Breast epithelium (tissue), 3 donors: ENCODE measurements at regions not wholly inside any gene's neighbourhood (a gene's known extent, or its start where the extent isn't known, plus 50 kb on each side); places are given as distances from the start of the nearest gene placed in this dataset.

Experiments
- POLR2A ChIP-seq: fragments of 450-650 bp; IDR thresholded peaks from one replicate; pipeline ENCODE4 v1.6.1; 2016; ENCODE audit warnings: antibody characterized with exemption, mild to moderate bottlenecking, moderate library complexity
- POLR2AphosphoS5 ChIP-seq, 3 donors: sonication (generic); formaldehyde crosslinking; IDR thresholded peaks; one replicate each; pipeline ENCODE4 v1.6.1; 2017; ENCODE audit warnings: antibody characterized with exemption in 3 of 3

- TF ChIP-seq POLR2AphosphoS5 (IDR thresholded peaks at IDR 0.05) (no peak), POLR2A (no peak)
Measured at GRCh38 chr10:129027906-129028305, 439.1 kb upstream of the MGMT start.
